Choroid plexus epithelial cell (primary cell): ENCODE measurements at regions not wholly inside any gene's neighbourhood (a gene's known extent, or its start where the extent isn't known, plus 50 kb on each side); places are given as distances from the start of the nearest gene placed in this dataset.
"Not testable (repeated sequence)": the region's sequence is repeated elsewhere in the genome, so short reads cannot be mapped to it uniquely, and the experiment has no call there.

ENCODE experiments used
- DNase-seq: peaks from one replicate; pipeline ENCODE4 v3.0.0-alpha.2; 2010; ENCODE audit warnings: low read depth
- H3K4me3 ChIP-seq: 2 replicates; pipeline ENCODE4 v1.5.1; 2011; ENCODE audit warnings: low read depth, mild to moderate bottlenecking, control low read depth, low read length, moderate library complexity
- TF ChIP-seq, protein P1 (sequence below): conservative IDR thresholded peaks from 2 replicates; pipeline ENCODE4 v1.5.1; 2011; ENCODE audit warnings: low read depth, mild to moderate bottlenecking, control low read depth, inconsistent platforms, low read length, moderate library complexity

GRCh38 chr6:168374051-168374502, 54.5 kb upstream of the DACT2 start:
- TF ChIP-seq, protein P1, sequence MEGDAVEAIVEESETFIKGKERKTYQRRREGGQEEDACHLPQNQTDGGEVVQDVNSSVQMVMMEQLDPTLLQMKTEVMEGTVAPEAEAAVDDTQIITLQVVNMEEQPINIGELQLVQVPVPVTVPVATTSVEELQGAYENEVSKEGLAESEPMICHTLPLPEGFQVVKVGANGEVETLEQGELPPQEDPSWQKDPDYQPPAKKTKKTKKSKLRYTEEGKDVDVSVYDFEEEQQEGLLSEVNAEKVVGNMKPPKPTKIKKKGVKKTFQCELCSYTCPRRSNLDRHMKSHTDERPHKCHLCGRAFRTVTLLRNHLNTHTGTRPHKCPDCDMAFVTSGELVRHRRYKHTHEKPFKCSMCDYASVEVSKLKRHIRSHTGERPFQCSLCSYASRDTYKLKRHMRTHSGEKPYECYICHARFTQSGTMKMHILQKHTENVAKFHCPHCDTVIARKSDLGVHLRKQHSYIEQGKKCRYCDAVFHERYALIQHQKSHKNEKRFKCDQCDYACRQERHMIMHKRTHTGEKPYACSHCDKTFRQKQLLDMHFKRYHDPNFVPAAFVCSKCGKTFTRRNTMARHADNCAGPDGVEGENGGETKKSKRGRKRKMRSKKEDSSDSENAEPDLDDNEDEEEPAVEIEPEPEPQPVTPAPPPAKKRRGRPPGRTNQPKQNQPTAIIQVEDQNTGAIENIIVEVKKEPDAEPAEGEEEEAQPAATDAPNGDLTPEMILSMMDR: no peak
- no peak overlapping the region for H3K4me3 ChIP-seq
- no peak for DNase-seq

DNA sequence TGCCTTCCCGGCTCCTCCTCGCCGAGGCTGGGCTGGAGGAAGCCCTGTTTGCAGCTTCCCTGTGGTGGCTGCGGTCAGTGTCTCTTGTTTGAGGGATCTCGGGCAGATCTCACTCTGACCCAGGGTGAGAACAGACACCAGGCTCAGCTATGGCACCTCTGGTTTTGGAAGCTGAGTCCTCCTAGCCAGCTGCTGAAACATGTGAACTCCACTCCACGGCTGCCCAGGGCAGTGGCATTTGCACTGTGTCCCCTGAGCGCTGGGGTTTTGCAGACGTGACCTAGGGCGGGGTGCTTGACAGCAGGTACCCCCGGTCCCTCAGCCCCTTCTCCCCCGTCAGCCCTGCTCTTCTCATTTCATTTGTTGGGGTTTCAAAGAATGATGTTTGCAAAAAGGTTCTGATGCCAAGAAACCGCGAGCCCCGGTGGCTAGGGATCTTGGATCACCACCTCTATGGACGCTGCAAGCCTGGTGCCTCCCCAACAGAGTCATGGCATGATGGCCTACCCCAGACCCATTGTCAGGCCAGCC, 55.0 kb upstream of the DACT2 start:
- H3K4me3 ChIP-seq: no peak overlapping the region
- TF ChIP-seq, protein P1: no peak
- DNase-seq: no peak

DNA sequence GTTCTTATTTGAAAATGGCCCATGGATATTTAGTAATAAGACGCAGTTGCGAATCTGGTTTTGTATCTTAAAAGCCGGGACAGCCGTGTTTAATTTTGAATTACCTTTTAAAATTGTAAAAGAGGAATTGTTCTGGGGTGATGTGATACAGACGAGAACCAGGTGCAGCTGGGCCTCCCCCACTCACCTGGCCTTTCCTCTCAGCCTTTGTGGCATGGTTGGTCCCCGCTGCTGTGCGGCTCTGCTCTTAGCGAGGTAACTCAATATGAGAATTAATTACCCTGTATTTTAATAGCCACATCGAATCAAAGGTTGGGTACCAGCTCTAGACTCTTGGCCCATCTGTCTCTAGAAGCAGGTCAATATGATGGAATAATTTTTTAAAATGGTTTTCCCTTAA, 56.5 kb upstream of the DACT2 start:
- H3K4me3 ChIP-seq: no peak overlapping the region
- TF ChIP-seq, protein P1: no peak
- DNase-seq: no peak

GRCh38 chr6:168376811-168377483, 57.4 kb upstream of the DACT2 start:
- DNase-seq: no peak
- no peak overlapping the region for H3K4me3 ChIP-seq
- TF ChIP-seq, protein P1: no peak

GRCh38 chr6:168377484-168377855, 57.9 kb upstream of the DACT2 start:
- DNase-seq: no peak
- no peak overlapping the region for H3K4me3 ChIP-seq
- TF ChIP-seq, protein P1: no peak

GRCh38 chr6:168377856-168378832, 58.6 kb upstream of the DACT2 start:
- no peak for DNase-seq
- TF ChIP-seq, protein P1: no peak
- no peak overlapping the region for H3K4me3 ChIP-seq

- H3K4me3 ChIP-seq, DNase-seq: not testable (repeated sequence)
Measured at GRCh38 chr6:168379579-168379978, 60.0 kb upstream of the DACT2 start.

DNA sequence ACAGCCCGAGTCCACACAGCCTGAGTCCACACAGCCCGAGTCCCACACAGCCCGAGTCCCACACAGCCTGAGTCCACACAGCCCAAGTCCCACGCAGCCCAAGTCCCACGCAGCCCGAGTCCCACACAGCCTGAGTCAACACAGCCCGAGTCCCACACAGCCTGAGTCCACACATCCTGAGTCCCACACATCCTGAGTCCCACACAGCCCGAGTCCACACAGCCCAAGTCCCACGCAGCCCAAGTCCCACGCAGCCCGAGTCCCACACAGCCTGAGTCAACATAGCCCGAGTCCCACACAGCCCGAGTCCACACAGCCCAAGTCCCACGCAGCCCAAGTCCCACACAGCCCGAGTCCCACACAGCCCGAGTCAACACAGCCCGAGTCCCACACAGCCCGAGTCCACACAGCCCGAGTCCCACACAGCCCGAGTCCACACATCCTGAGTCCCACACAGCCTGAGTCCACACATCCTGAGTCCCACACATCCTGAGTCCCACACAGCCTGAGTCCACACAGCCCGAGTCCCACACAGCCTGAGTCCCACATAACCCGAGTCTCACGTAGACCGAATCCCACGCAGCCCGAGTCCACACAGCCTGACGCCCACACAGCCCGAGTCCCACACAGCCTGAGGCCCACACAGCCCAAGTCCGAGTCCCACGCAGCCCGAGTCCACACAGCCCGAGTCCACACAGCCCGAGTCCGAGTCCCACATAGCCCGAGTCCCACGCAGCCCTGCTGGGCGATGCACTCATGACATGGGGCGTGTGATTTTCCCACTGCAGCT, 60.6 kb upstream of the SMOC2 start:
- H3K4me3 ChIP-seq: not testable (repeated sequence)

More for the DNA sequence above, 60.6 kb upstream of the SMOC2 start:
- DNase-seq: not testable (repeated sequence)
